ENCODE measurements at regions not wholly inside any gene's neighbourhood (a gene's known extent, or its start where the extent isn't known, plus 50 kb on each side); places are given as distances from the start of the nearest gene placed in this dataset.

DNA sequence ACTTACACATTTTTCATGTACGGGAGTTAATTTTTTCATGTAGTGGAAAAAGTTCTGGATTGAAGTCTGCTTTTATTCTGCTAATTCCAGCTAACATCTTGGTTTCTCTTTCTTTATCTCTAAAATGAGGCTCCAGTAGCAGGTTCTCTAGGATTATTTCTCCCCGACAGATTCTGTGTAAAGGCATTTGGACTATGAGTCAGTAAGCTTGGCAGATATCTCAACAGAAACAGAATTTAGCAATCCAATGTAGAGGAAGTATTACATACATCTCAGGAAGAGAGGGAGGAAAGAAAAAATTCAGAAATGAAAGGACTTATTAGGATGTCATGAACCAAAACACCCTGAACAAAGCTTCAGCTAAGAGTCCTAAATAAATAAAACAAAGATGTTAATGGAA is 1682.3 kb upstream of the TENM3 start:
- TF ChIP-seq, protein P1, sequence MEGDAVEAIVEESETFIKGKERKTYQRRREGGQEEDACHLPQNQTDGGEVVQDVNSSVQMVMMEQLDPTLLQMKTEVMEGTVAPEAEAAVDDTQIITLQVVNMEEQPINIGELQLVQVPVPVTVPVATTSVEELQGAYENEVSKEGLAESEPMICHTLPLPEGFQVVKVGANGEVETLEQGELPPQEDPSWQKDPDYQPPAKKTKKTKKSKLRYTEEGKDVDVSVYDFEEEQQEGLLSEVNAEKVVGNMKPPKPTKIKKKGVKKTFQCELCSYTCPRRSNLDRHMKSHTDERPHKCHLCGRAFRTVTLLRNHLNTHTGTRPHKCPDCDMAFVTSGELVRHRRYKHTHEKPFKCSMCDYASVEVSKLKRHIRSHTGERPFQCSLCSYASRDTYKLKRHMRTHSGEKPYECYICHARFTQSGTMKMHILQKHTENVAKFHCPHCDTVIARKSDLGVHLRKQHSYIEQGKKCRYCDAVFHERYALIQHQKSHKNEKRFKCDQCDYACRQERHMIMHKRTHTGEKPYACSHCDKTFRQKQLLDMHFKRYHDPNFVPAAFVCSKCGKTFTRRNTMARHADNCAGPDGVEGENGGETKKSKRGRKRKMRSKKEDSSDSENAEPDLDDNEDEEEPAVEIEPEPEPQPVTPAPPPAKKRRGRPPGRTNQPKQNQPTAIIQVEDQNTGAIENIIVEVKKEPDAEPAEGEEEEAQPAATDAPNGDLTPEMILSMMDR (conservative IDR thresholded peaks at IDR 0.05; ENCODE audit: low read length): no peak
- H3K4me3 ChIP-seq (ENCODE audit: low read length): no peak overlapping the region
- no peak for DNase-seq (ENCODE audit: low read depth)

DNA sequence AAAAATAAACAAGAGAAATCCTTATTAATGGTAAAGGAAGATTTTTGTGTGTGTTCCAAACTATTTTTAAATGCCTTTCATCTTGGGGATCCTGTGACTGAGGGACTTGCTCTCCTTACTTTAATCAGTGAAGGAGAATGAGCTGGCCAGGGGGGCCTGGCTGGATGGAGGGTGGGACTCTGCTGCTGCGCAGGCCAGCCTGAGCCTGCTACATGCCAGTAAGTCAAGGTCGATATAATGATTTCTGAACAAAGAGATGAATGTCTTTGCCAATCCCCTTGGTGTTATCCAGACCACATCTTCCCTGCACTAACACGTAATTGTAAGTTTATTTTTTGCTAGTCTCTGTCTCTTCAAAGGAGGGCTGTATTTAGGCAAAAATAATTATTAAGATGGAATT is 1679.2 kb upstream of the TENM3 start:
- DNase-seq (ENCODE audit: low read depth): no peak
- TF ChIP-seq, protein P1 (conservative IDR thresholded peaks at IDR 0.05; ENCODE audit: low read length): no peak
- H3K4me3 ChIP-seq (ENCODE audit: low read length): no peak overlapping the region

- TF ChIP-seq, protein P1 (conservative IDR thresholded peaks at IDR 0.05; ENCODE audit: low read length): no peak
- no peak for DNase-seq (ENCODE audit: low read depth)
- H3K4me3 ChIP-seq (ENCODE audit: low read length): no peak overlapping the region
Observed at GRCh38 chr4:180564448-180564847, 1678.8 kb upstream of the TENM3 start.

DNA sequence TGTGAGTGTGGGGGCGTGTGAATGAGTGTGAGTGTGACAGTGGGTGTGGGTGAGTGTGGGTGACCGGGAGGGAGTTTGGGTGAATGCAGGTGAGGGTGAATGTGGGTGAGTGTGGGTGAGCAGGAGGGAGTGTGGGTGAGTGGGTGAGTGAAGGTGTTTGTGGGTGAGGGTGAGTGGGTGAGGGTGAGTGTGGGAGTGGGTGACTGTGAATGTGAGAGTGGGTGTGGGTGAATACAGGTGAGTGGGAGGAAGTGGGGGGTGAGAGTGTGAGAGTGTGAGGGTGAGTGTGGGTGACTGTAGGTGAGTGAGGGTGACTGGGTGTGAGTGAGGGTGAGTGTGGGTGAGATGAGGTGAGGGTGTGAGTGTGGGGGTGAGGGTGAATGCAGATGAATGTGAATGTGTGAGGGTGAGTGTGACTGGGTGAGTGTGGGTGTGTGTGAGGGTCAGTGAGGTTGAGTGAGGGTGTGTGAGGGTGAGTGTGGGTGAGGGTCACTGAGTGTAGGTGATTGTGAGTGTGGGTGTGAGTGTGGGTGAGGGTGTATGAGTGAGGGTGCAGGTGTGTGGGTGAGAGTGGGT is 1677.3 kb upstream of the TENM3 start:
- TF ChIP-seq, protein P1 (conservative IDR thresholded peaks at IDR 0.05; ENCODE audit: low read length): no peak
- H3K4me3 ChIP-seq (ENCODE audit: low read length): no peak overlapping the region
- no peak for DNase-seq (ENCODE audit: low read depth)

DNA sequence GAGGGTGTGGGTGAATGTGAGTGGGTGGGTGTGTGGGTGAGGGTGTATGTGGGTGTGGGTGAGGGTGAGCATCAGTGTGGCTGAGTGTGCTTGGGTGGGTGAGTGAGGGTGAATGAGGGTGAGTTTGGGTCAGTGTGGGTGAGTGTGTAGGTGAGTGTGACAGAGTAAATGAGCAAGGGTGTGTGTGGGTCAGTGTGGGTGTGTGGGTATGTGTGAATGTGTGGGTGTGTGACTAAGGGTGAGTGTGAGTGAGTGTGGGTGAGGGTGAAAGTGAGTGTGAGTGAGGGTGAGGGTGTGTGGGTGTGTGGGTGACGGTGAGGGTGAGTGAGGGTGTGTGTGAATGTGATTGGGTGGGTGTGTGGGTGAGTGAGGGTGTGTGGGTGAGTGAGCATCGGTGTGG is 1676.7 kb upstream of the TENM3 start:
- no peak overlapping the region for H3K4me3 ChIP-seq (ENCODE audit: low read length)
- TF ChIP-seq, protein P1 (conservative IDR thresholded peaks at IDR 0.05; ENCODE audit: low read length): no peak
- DNase-seq (ENCODE audit: low read depth): no peak

DNA sequence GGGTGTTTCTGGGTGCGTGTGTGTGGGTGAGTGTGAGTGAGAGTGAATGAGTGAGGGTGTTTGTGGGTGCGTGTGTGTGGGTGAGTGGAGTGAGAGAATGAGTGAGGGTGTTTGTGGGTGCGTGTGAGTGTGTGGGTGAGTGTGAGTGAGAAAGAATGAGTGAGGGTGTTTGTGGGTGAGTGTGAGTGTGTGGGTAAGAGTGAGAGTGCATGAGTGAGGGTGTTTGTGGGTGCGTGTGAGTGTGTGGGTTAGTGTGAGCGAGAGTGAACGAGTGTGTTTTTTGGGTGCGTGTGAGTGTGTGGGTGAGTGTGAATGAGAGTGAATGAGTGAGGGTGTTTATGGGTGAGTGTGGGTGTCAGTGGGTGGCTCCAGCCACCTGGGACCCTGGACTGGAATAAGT is 1676.1 kb upstream of the TENM3 start:
- no peak for DNase-seq (ENCODE audit: low read depth)
- TF ChIP-seq, protein P1 (conservative IDR thresholded peaks at IDR 0.05; ENCODE audit: low read length): no peak
- H3K4me3 ChIP-seq (ENCODE audit: low read length): no peak overlapping the region

DNA sequence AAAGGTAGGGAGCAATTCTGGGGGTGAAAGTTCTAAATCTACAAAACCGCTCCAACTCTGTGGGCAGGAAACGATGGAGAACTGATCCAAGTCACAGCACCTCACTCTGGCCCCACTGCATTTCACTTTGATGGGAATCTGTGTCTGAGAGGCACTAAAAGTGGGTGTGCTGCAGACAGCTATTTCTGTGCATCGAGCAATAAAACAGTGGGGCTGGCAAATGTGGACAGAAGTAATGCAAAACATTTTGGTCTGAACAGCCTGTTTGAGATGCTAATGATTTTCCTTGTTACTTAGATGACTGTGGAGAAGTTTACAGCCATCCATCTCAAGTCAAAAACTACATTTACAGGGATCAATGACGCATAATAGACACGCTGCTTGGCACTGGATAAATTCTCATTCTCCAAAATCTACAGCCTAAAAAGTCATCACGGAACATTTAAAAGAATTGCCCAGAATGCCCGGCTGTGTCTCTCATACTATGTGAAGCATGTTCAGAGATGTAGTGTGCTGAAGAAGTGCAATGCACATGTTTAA is 1671.6 kb upstream of the TENM3 start:
- no peak overlapping the region for H3K4me3 ChIP-seq (ENCODE audit: low read length)
- TF ChIP-seq, protein P1 (conservative IDR thresholded peaks at IDR 0.05; ENCODE audit: low read length): no peak
- DNase-seq (ENCODE audit: low read depth): no peak
